HepG2 (cell line): ENCODE measurements at regions not wholly inside any gene's neighbourhood (a gene's known extent, or its start where the extent isn't known, plus 50 kb on each side); places are given as distances from the start of the nearest gene placed in this dataset.

ENCODE experiments used
- ATAC-seq: fragments of 200-7000 bp; cut with Tn5 transposase; 3 replicates; pipeline ENCODE4 v1.9.1; 2020; ENCODE audit warnings: mild to moderate bottlenecking, moderate library complexity
- BruUV-seq: library from RNA; stranded (reverse); fragments of 400-500 nt; replicated peaks from 2 replicates; lab custom pipeline; 2021; lab: Mats Ljungman, UMichigan
- CTCF ChIA-PET: fragments of 300-600 bp; formaldehyde crosslinking; extraction: SDS; loops from one replicate; lab custom pipeline; 2021; ENCODE audit warnings: low total read pairs, inconsistent platforms, low intra/inter-chr PET ratio; lab: Yijun Ruan, JAX
- POLR2A ChIA-PET: fragments of 350-600 bp; sonication (Branson Sonifier 250); formaldehyde crosslinking; loops from one replicate; lab custom pipeline; 2020; ENCODE audit warnings: antibody characterized with exemption, inconsistent platforms; lab: Yijun Ruan, JAX
- DNase-seq: peaks from one replicate; pipeline ENCODE4 v3.0.0-alpha.2; 2015; ENCODE audit warnings: low spot score
- FAIRE-seq: peaks from 3 replicates; lab custom pipeline; 2011; peaks lifted over from hg19 to GRCh38; lab: Jason Lieb, UNC
- H2AFZ ChIP-seq: one replicate; pipeline ENCODE4 v1.6.1; 2011; ENCODE audit warnings: low read length, inconsistent platforms
- H3K27ac ChIP-seq: fragments of 300-600 bp; 3 replicates; pipeline ENCODE4 v1.8.0; 2011; ENCODE audit warnings: mixed run types, mild to moderate bottlenecking, mixed read lengths, low read length, inconsistent platforms; ENCODE audit not compliant: insufficient read depth; ENCODE audit errors: extremely low read length
- H3K27me3 ChIP-seq, 2 experiments: fragments of 200-600 bp in 1 of 2; 2 replicates in 1 of 2; 3 replicates in 1 of 2; pipeline versions ENCODE4 v1.6.0 to v1.8.0; 2011; ENCODE audit warnings: low read length in 2 of 2, mild to moderate bottlenecking in 2 of 2, moderate library complexity in 2 of 2, inconsistent platforms in 1 of 2; ENCODE audit not compliant: insufficient read depth in 2 of 2, control insufficient read depth in 1 of 2
- H3K36me3 ChIP-seq, 2 experiments: fragments of 200-600 bp in 1 of 2; replicated peaks in 1 of 2; 2 replicates in 1 of 2; 3 replicates in 1 of 2; pipeline versions ENCODE4 v1.5.1 to v1.8.0; 2011; ENCODE audit warnings: low read length in 2 of 2, inconsistent platforms in 1 of 2; ENCODE audit not compliant: insufficient read depth in 2 of 2, control insufficient read depth in 1 of 2
- H3K4me1 ChIP-seq: 2 replicates; pipeline ENCODE4 v1.5.1; 2012; ENCODE audit warnings: low read length, inconsistent platforms; ENCODE audit not compliant: insufficient read depth
- H3K4me2 ChIP-seq: 2 replicates; pipeline ENCODE4 v1.6.0; 2011; ENCODE audit warnings: low read depth, low read length, inconsistent platforms
- H3K4me3 ChIP-seq, 3 experiments: fragments of 200-600 bp in 1 of 3; sonication (generic), shearing (Covaris generic) in 1 of 3; replicated peaks in 1 of 3; 2 replicates each; pipeline ENCODE4 v1.5.1; 2011 to 2016; ENCODE audit warnings: low read length in 3 of 3, inconsistent platforms in 2 of 3, low read depth in 2 of 3, mild to moderate bottlenecking in 2 of 3, control low read depth in 1 of 3, mixed read lengths in 1 of 3; ENCODE audit not compliant: insufficient read depth in 1 of 3
- H3K79me2 ChIP-seq: one replicate; pipeline ENCODE4 v1.6.1; 2011; ENCODE audit warnings: low read length, inconsistent platforms; ENCODE audit not compliant: insufficient read depth
- H3K9ac ChIP-seq: 2 replicates; pipeline ENCODE4 v1.6.0; 2011; ENCODE audit warnings: mild to moderate bottlenecking, low read depth, low read length, inconsistent platforms; ENCODE audit not compliant: insufficient read depth
- H3K9me3 ChIP-seq: 2 replicates; pipeline ENCODE4 v1.5.1; 2012; ENCODE audit warnings: mild to moderate bottlenecking, low read length
- H4K20me1 ChIP-seq: 2 replicates; pipeline ENCODE4 v1.6.0; 2011; ENCODE audit warnings: inconsistent platforms, mild to moderate bottlenecking, low read length, moderate library complexity; ENCODE audit not compliant: insufficient read depth
- ARID2 ChIP-seq: sonication (generic); formaldehyde crosslinking; IDR thresholded peaks from 2 replicates; pipeline ENCODE4 v1.8.1; 2022; ENCODE audit warnings: mild to moderate bottlenecking, missing genetic modification reagents, borderline replicate concordance
- FOSL1 ChIP-seq: sonication (generic); formaldehyde crosslinking; IDR thresholded peaks from 2 replicates; pipeline ENCODE4 v1.9.0; 2021; ENCODE audit warnings: missing genetic modification reagents, borderline replicate concordance
- HDAC2 ChIP-seq: sonication (generic); formaldehyde crosslinking; IDR thresholded peaks from 2 replicates; pipeline ENCODE4 v1.4.0; 2020; ENCODE audit warnings: missing genetic modification reagents
- KAT8 ChIP-seq: IDR thresholded peaks from 2 replicates; pipeline ENCODE4 v1.6.1; 2016; ENCODE audit warnings: missing genetic modification reagents, missing compliant biosample characterization
- MBNL3 ChIP-seq: fragments of 250-450 bp; sonication (Bioruptor Pico); conservative IDR thresholded peaks from 2 replicates; pipeline ENCODE4 v1.8.0; 2022; ENCODE audit warnings: mild to moderate bottlenecking, inconsistent platforms
- NFE2L1 ChIP-seq: sonication (generic); formaldehyde crosslinking; IDR thresholded peaks from 2 replicates; pipeline ENCODE4 v1.4.0; 2020; ENCODE audit warnings: missing genetic modification reagents, mild to moderate bottlenecking, borderline replicate concordance
- RBFOX2 ChIP-seq: fragments of 200-400 bp; formaldehyde crosslinking; IDR thresholded peaks from 2 replicates; pipeline ENCODE4 v1.6.1; 2017; ENCODE audit warnings: low read depth, mild to moderate bottlenecking, low read length
- RERE ChIP-seq: IDR thresholded peaks from 2 replicates; pipeline ENCODE4 v1.6.1; 2016; ENCODE audit warnings: low read depth, missing genetic modification reagents, missing compliant biosample characterization
- SMYD3 ChIP-seq: sonication (generic); formaldehyde crosslinking; IDR thresholded peaks from 2 replicates; pipeline ENCODE4 v1.8.1; 2023; ENCODE audit warnings: mild to moderate bottlenecking, missing genetic modification reagents
- ZNF205 ChIP-seq: IDR thresholded peaks from 2 replicates; pipeline ENCODE4 v1.6.1; 2018; ENCODE audit warnings: missing biosample characterization, missing genetic modification reagents
- ZNF264 ChIP-seq: sonication (generic); formaldehyde crosslinking; IDR thresholded peaks from 2 replicates; pipeline ENCODE4 v1.4.0; 2020; ENCODE audit warnings: missing genetic modification reagents
- ZNF282 ChIP-seq: fragments of 450-650 bp; IDR thresholded peaks from 2 replicates; pipeline ENCODE4 v1.6.1; 2018; ENCODE audit not compliant: partially characterized antibody
- ZNF33B ChIP-seq: sonication (generic); formaldehyde crosslinking; IDR thresholded peaks from 2 replicates; pipeline ENCODE4 v1.5.1; 2020; ENCODE audit warnings: mild to moderate bottlenecking, missing genetic modification reagents
- ZNF724P ChIP-seq: sonication (generic); formaldehyde crosslinking; IDR thresholded peaks from 2 replicates; pipeline ENCODE4 v1.8.0; 2022; ENCODE audit warnings: missing genetic modification reagents, borderline replicate concordance
- WGBS: methylation state at CpG from one replicate; pipeline ENCODE4 v1.1.6; 2017; ENCODE audit warnings: low lambda C conversion rate; 5-methylcytosine and 5-hydroxymethylcytosine counted together
- in situ Hi-C: cut with HindIII; loops from 2 replicates; pipeline ENCODE4 v1.10.0; 2017; ENCODE audit warnings: low pct_unique_long_range_greater_than_20kb; ENCODE audit not compliant: extremely low pct_ligation_motif_present
- intact Hi-C: fragments of 100-400 bp; cut with micrococcal nuclease; formaldehyde crosslinking; loops from one replicate; pipeline ENCODE4 v1.10.0; 2022; ENCODE audit not compliant: unreplicated experiment
- TF ChIP-seq, protein P1 (sequence below): sonication (generic); formaldehyde crosslinking; IDR thresholded peaks from 2 replicates; pipeline ENCODE4 v1.4.0; 2020; ENCODE audit warnings: mild to moderate bottlenecking, missing genetic modification reagents
- TF ChIP-seq, protein P2 (sequence below): IDR thresholded peaks from 2 replicates; pipeline ENCODE4 v1.6.1; 2016; ENCODE audit warnings: missing genetic modification reagents, missing compliant biosample characterization

- intact Hi-C loops (no loop called here), in situ Hi-C loops (no loop called here)
- no peak for FAIRE-seq
- H3K9me3 ChIP-seq = no peaks in the 10 kb centered on the region
- no peak for DNase-seq
- H3K4me1 ChIP-seq = no peaks in the 10 kb centered on the region
- no peak overlapping the region for H3K4me3 ChIP-seq
- no peak overlapping the region for H2AFZ ChIP-seq
- H3K36me3 ChIP-seq = no peaks in the 10 kb centered on the region
- POLR2A ChIA-PET = no interaction called here
- TF ChIP-seq ZNF205 (CRISPR knock-in tag) (no peak), SMYD3 (CRISPR knock-in tag) (no peak), RBFOX2 (no peak)
- no peak overlapping the region for H3K4me2 ChIP-seq
- CTCF ChIA-PET = no interaction called here
- BruUV-seq = no TSS peak
- H4K20me1 ChIP-seq = no peaks in the 10 kb centered on the region
- H3K27me3 ChIP-seq = no peaks in the 10 kb centered on the region
- H3K27ac ChIP-seq = no peak overlapping the region
- H3K79me2 ChIP-seq = no peaks in the 10 kb centered on the region
- no peak overlapping the region for H3K9ac ChIP-seq
- ATAC-seq = no peak
Measured at GRCh38 chr10:55002420-55002819, 201.4 kb upstream of the PCDH15 start.

DNA sequence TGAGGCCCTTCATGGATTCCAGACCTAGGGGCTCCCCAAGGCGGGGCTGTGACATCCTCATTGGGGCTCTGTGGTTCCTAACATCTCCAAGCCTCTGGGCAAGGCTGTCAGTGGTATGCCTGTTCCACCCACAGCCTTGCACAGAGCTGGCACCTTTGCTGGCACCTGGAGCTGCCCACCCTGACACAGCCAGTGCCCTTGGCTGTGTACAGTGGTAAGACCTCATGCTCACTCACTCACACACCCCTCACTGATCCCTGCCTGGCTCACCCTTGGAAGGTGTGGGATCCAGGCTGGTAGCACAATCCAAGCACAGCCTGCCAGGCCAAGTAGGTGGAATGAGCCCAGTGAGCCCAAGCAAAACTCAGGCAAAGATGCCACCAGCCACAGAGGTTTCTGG, 200.4 kb upstream of the PCDH15 start:
- no peak overlapping the region for H3K27ac ChIP-seq
- no peak overlapping the region for H3K4me2 ChIP-seq
- H3K4me1 ChIP-seq = no peaks in the 10 kb centered on the region
- H3K9ac ChIP-seq = no peak overlapping the region
- H3K4me3 ChIP-seq = no peak overlapping the region
- in situ Hi-C loops (no loop called here), intact Hi-C loops (no loop called here)
- ChIA-PET POLR2A (no interaction called here), CTCF (no interaction called here)
- no peaks in the 10 kb centered on the region for H3K9me3 ChIP-seq
- TF ChIP-seq, protein P1, sequence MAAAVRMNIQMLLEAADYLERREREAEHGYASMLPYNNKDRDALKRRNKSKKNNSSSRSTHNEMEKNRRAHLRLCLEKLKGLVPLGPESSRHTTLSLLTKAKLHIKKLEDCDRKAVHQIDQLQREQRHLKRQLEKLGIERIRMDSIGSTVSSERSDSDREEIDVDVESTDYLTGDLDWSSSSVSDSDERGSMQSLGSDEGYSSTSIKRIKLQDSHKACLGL = no peak
- TF ChIP-seq ZNF282 (no peak), KAT8 (CRISPR knock-in tag) (no peak), ARID2 (CRISPR knock-in tag) (no peak), HDAC2 (CRISPR knock-in tag) (no peak), ZNF33B (CRISPR knock-in tag) (no peak), MBNL3 (no peak), RERE (CRISPR knock-in tag) (no peak), ZNF264 (CRISPR knock-in tag) (no peak), FOSL1 (CRISPR knock-in tag) (no peak), NFE2L1 (CRISPR knock-in tag) (no peak), ZNF724P (no peak)
- TF ChIP-seq, protein P2, sequence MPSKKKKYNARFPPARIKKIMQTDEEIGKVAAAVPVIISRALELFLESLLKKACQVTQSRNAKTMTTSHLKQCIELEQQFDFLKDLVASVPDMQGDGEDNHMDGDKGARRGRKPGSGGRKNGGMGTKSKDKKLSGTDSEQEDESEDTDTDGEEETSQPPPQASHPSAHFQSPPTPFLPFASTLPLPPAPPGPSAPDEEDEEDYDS = no peak
- BruUV-seq = no TSS peak
- ATAC-seq (no peak), DNase-seq (no peak), FAIRE-seq (no peak)
- WGBS = 0% methylated on average over 1 of the region's 1 CpG
- H4K20me1 ChIP-seq = no peaks in the 10 kb centered on the region
- no peaks in the 10 kb centered on the region for H3K79me2 ChIP-seq
- H3K36me3 ChIP-seq = no peaks in the 10 kb centered on the region
- no peak overlapping the region for H2AFZ ChIP-seq
- H3K27me3 ChIP-seq = no peaks in the 10 kb centered on the region
